IMR-90 (cell line): ENCODE measurements at regions not wholly inside any gene's neighbourhood (a gene's known extent, or its start where the extent isn't known, plus 50 kb on each side); places are given as distances from the start of the nearest gene placed in this dataset.

Source experiments
- CHD1 ChIP-seq: IDR thresholded peaks from 2 replicates; pipeline ENCODE4 v1.6.1; 2012; ENCODE audit warnings: low read depth, low read length, improper control_type of control experiment
- MAZ ChIP-seq: IDR thresholded peaks from 2 replicates; pipeline ENCODE4 v1.6.1; 2012; ENCODE audit warnings: low read depth, mild to moderate bottlenecking, low read length, improper control_type of control experiment, moderate library complexity, borderline replicate concordance
- RAD21 ChIP-seq: IDR thresholded peaks from 2 replicates; pipeline ENCODE4 v1.6.1; 2012; ENCODE audit warnings: low read length, improper control_type of control experiment
- TF ChIP-seq, protein P1 (sequence below): conservative IDR thresholded peaks from 2 replicates; pipeline ENCODE4 v1.5.1; 2012; ENCODE audit warnings: mild to moderate bottlenecking, low read depth, low read length, improper control_type of control experiment

DNA sequence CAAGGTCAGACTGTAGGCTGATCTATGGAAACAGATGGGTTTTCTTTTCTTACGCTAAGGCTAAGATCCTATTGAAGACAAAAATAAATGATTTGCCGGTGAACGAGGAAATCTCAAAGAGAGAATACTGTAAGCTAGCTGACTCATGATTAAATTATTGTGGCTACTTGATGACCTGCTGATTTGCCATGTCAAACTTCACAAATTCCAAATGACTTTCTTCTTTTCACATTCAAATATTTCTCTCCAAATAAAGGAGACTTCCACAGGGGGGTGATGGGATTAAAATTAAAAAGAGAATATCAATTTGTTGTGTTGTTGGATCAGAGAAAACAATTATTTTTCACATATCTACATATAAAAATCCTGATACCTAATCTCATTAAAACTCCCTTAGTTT, 860.6 kb upstream of the ZWINT start:
- TF ChIP-seq, protein P1, sequence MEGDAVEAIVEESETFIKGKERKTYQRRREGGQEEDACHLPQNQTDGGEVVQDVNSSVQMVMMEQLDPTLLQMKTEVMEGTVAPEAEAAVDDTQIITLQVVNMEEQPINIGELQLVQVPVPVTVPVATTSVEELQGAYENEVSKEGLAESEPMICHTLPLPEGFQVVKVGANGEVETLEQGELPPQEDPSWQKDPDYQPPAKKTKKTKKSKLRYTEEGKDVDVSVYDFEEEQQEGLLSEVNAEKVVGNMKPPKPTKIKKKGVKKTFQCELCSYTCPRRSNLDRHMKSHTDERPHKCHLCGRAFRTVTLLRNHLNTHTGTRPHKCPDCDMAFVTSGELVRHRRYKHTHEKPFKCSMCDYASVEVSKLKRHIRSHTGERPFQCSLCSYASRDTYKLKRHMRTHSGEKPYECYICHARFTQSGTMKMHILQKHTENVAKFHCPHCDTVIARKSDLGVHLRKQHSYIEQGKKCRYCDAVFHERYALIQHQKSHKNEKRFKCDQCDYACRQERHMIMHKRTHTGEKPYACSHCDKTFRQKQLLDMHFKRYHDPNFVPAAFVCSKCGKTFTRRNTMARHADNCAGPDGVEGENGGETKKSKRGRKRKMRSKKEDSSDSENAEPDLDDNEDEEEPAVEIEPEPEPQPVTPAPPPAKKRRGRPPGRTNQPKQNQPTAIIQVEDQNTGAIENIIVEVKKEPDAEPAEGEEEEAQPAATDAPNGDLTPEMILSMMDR = no peak
- no peak for TF ChIP-seq MAZ
- no peak for TF ChIP-seq RAD21
- TF ChIP-seq CHD1 = no peak
